GM23338 (cell line): ENCODE measurements at regions not wholly inside any gene's neighbourhood (a gene's known extent, or its start where the extent isn't known, plus 50 kb on each side); places are given as distances from the start of the nearest gene placed in this dataset.

Experiments
- CREB1 ChIP-seq: fragments of 250-450 bp; sonication (Bioruptor Pico); IDR thresholded peaks from 2 replicates; pipeline ENCODE4 v1.5.0; 2020; ENCODE audit warnings: low read depth, mild to moderate bottlenecking, moderate library complexity
- CTCF ChIP-seq, 2 experiments: fragments of 200-600 bp in 1 of 2; sonication (generic) in 1 of 2; conservative IDR thresholded peaks; 2 replicates each; pipeline versions ENCODE4 v1.5.1 to v1.6.1; 2016 to 2017; ENCODE audit warnings: antibody characterized with exemption in 2 of 2, low read depth in 2 of 2, mild to moderate bottlenecking in 2 of 2, moderate library complexity in 1 of 2
- ETS1 ChIP-seq: IDR thresholded peaks from 2 replicates; pipeline ENCODE4 v1.6.1; 2016; ENCODE audit warnings: antibody characterized with exemption
- EZH2 ChIP-seq: fragments of 200-600 bp; sonication (generic); IDR thresholded peaks from one replicate; pipeline ENCODE4 v1.8.0; 2017; ENCODE audit warnings: antibody characterized with exemption, mild to moderate bottlenecking, low read depth; ENCODE audit not compliant: unreplicated experiment
- EZH2phosphoT487 ChIP-seq: fragments of 200-600 bp; sonication (generic); IDR thresholded peaks from one replicate; pipeline ENCODE4 v1.8.1; 2018; ENCODE audit warnings: antibody characterized with exemption; ENCODE audit not compliant: unreplicated experiment
- JUNB ChIP-seq: IDR thresholded peaks from one replicate; pipeline ENCODE4 v1.6.1; 2016; ENCODE audit warnings: antibody characterized with exemption; ENCODE audit not compliant: unreplicated experiment
- NANOG ChIP-seq: IDR thresholded peaks from 2 replicates; pipeline ENCODE4 v1.6.1; 2016; ENCODE audit warnings: antibody characterized with exemption, borderline replicate concordance
- POLR2AphosphoS5 ChIP-seq: IDR thresholded peaks from 2 replicates; pipeline ENCODE4 v1.6.1; 2016; ENCODE audit warnings: antibody characterized with exemption, low read depth
- ZNF331 ChIP-seq: fragments of 250-450 bp; sonication (Bioruptor Pico); IDR thresholded peaks from 2 replicates; pipeline ENCODE4 v1.5.0; 2020; ENCODE audit warnings: low read depth, mild to moderate bottlenecking, moderate library complexity
- TF ChIP-seq, protein P1 (sequence below): IDR thresholded peaks from one replicate; pipeline ENCODE4 v1.6.1; 2018; ENCODE audit warnings: antibody characterized with exemption; ENCODE audit not compliant: unreplicated experiment

GRCh38 chr12:58774731-58775130 is 145.6 kb downstream of the LRIG3 start:
- TF ChIP-seq CTCF (conservative IDR thresholded peaks at IDR 0.05; ENCODE audit: low read depth in 2 of 2): no peak
- TF ChIP-seq EZH2: no peak
- no peak for TF ChIP-seq POLR2AphosphoS5
- no peak for TF ChIP-seq CREB1
- TF ChIP-seq EZH2phosphoT487: no peak
- TF ChIP-seq ZNF331 (CRISPR knock-in tag): no peak
- TF ChIP-seq, protein P1, sequence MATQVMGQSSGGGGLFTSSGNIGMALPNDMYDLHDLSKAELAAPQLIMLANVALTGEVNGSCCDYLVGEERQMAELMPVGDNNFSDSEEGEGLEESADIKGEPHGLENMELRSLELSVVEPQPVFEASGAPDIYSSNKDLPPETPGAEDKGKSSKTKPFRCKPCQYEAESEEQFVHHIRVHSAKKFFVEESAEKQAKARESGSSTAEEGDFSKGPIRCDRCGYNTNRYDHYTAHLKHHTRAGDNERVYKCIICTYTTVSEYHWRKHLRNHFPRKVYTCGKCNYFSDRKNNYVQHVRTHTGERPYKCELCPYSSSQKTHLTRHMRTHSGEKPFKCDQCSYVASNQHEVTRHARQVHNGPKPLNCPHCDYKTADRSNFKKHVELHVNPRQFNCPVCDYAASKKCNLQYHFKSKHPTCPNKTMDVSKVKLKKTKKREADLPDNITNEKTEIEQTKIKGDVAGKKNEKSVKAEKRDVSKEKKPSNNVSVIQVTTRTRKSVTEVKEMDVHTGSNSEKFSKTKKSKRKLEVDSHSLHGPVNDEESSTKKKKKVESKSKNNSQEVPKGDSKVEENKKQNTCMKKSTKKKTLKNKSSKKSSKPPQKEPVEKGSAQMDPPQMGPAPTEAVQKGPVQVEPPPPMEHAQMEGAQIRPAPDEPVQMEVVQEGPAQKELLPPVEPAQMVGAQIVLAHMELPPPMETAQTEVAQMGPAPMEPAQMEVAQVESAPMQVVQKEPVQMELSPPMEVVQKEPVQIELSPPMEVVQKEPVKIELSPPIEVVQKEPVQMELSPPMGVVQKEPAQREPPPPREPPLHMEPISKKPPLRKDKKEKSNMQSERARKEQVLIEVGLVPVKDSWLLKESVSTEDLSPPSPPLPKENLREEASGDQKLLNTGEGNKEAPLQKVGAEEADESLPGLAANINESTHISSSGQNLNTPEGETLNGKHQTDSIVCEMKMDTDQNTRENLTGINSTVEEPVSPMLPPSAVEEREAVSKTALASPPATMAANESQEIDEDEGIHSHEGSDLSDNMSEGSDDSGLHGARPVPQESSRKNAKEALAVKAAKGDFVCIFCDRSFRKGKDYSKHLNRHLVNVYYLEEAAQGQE: no peak
- no peak for TF ChIP-seq JUNB
- TF ChIP-seq ETS1: no peak
- TF ChIP-seq NANOG: no peak
